ENCODE measurements at regions not wholly inside any gene's neighbourhood (a gene's known extent, or its start where the extent isn't known, plus 50 kb on each side); places are given as distances from the start of the nearest gene placed in this dataset.

GRCh38 chr5:88557881-88558280, 289.2 kb upstream of the TMEM161B start:
- Mint-ChIP-seq H3K9me3 (no peaks in the 10 kb centered on the region), H3K36me3 (ENCODE audit: low read depth) (no peaks in the 10 kb centered on the region), H3K4me3 (no peak overlapping the region), H3K27me3 (ENCODE audit: insufficient read depth, low read depth, poor library complexity) (no peaks in the 10 kb centered on the region), H3K4me1 (peaks cover 29% of the 10 kb centered on the region), H3K27ac (no peak overlapping the region)
- TF ChIP-seq NANOG (IDR thresholded peaks at IDR 0.05; ENCODE audit: borderline replicate concordance) = no peak
- TF ChIP-seq CTCF (conservative IDR thresholded peaks at IDR 0.05; ENCODE audit: low read depth in 2 of 2) = no peak
- TF ChIP-seq STAT1 (IDR thresholded peaks at IDR 0.05; ENCODE audit: unreplicated experiment) = no peak
- TF ChIP-seq ZNF114 (CRISPR knock-in tag; IDR thresholded peaks at IDR 0.05) = no peak
- TF ChIP-seq ETS1 (IDR thresholded peaks at IDR 0.05) = no peak
- no peak for TF ChIP-seq JUNB (IDR thresholded peaks at IDR 0.05; ENCODE audit: unreplicated experiment)
- no peak for TF ChIP-seq EZH2 (IDR thresholded peaks at IDR 0.05; ENCODE audit: low read depth, unreplicated experiment)
- TF ChIP-seq CREB1 (CRISPR knock-in tag; IDR thresholded peaks at IDR 0.05; ENCODE audit: low read depth) = no peak
- no peak for TF ChIP-seq ZNF331 (CRISPR knock-in tag; IDR thresholded peaks at IDR 0.05; ENCODE audit: low read depth)
- no peak for TF ChIP-seq REST (IDR thresholded peaks at IDR 0.05; ENCODE audit: unreplicated experiment)
- no peak for TF ChIP-seq EZH2phosphoT487 (IDR thresholded peaks at IDR 0.05; ENCODE audit: unreplicated experiment)
- Histone ChIP-seq H3K9me2 (ENCODE audit: insufficient read depth) (no peaks in the 10 kb centered on the region), H2AFZ (no peak overlapping the region), H3K36me3 (ENCODE audit: insufficient read depth) (no peaks in the 10 kb centered on the region), H3K4me2 (no peak overlapping the region), H3K4me1 (ENCODE audit: insufficient read depth) (peaks cover 29% of the 10 kb centered on the region), H3K27me3 (ENCODE audit: insufficient read depth) (no peaks in the 10 kb centered on the region), H3K27ac (ENCODE audit: low read depth) (no peak overlapping the region), H3K4me3 (no peak overlapping the region), H3K79me2 (replicated peaks; ENCODE audit: insufficient read depth) (no peaks in the 10 kb centered on the region), H3F3A (replicated peaks; ENCODE audit: low read depth) (no peaks in the 10 kb centered on the region), H4K20me1 (replicated peaks; ENCODE audit: insufficient read depth) (no peaks in the 10 kb centered on the region)
- ATAC-seq (no peak), DNase-seq (ENCODE audit: low spot score) (no peak)

Measured in GM23338 (cell line).